A549 (cell line): ENCODE measurements at regions not wholly inside any gene's neighbourhood (a gene's known extent, or its start where the extent isn't known, plus 50 kb on each side); places are given as distances from the start of the nearest gene placed in this dataset.

ENCODE experiments used
- ATAC-seq, 2 experiments: fragments of 200-7000 bp in 1 of 2; fragments of >200 bp in 1 of 2; cut with Nextera tagmentation in 1 of 2; cut with Tn5 transposase in 1 of 2; 3 replicates each; pipeline versions ENCODE4 v1.8.0 to v1.9.1; 2018 to 2020; ENCODE audit warnings: mild to moderate bottlenecking in 1 of 2, moderate library complexity in 1 of 2
- CTCF ChIA-PET: fragments of 300-600 bp; sonication (Branson Sonifier 250); formaldehyde crosslinking; extraction: SDS; loops from one replicate; lab custom pipeline; 2021; ENCODE audit warnings: antibody characterized with exemption, inconsistent platforms; lab: Yijun Ruan, JAX
- POLR2A ChIA-PET: fragments of 350-600 bp; formaldehyde crosslinking; extraction: SDS; loops from one replicate; lab custom pipeline; 2021; ENCODE audit warnings: antibody characterized with exemption, inconsistent platforms; lab: Yijun Ruan, JAX
- DNase-seq, 2 experiments: peaks; one replicate each; pipeline versions ENCODE4 v3.0.0 to v3.0.0-alpha.2; 2011 to 2016; ENCODE audit warnings: low read depth in 1 of 2, low spot score in 1 of 2
- FAIRE-seq: peaks from 2 replicates; lab custom pipeline; 2011; peaks lifted over from hg19 to GRCh38; lab: Jason Lieb, UNC
- H3K27ac ChIP-seq, 2 experiments: fragments of >200 bp; sonication (Bioruptor Twin); formaldehyde crosslinking; 3 replicates each; pipeline ENCODE4 v1.5.1; 2016 to 2017
- H3K4me1 ChIP-seq: fragments of >200 bp; sonication (Bioruptor Twin); formaldehyde crosslinking; 3 replicates; pipeline ENCODE4 v1.6.1; 2016
- H3K4me2 ChIP-seq: fragments of >200 bp; sonication (Bioruptor Twin); formaldehyde crosslinking; 3 replicates; pipeline ENCODE4 v1.6.1; 2016
- H3K4me3 ChIP-seq: fragments of >200 bp; sonication (Bioruptor Twin); formaldehyde crosslinking; 3 replicates; pipeline ENCODE4 v1.5.1; 2016
- H3K9me3 ChIP-seq: fragments of >200 bp; sonication (Bioruptor Twin); formaldehyde crosslinking; 3 replicates; pipeline ENCODE4 v1.6.1; 2016
- BHLHE40 ChIP-seq: IDR thresholded peaks from 2 replicates; pipeline ENCODE4 v1.6.1; 2012; ENCODE audit warnings: low read depth, low read length, inconsistent platforms
- CEBPB ChIP-seq, 2 experiments: fragments of >200 bp in 1 of 2; sonication (Bioruptor Twin) in 1 of 2; formaldehyde crosslinking in 1 of 2; IDR thresholded peaks; 2 replicates each; pipeline ENCODE4 v1.6.1; 2012 to 2016
- CHD2 ChIP-seq: fragments of 150-350 bp; IDR thresholded peaks from 2 replicates; pipeline ENCODE4 v1.6.1; 2014; ENCODE audit warnings: low read length; ENCODE audit not compliant: partially characterized antibody
- CHD4 ChIP-seq: fragments of 200-600 bp; sonication (generic); IDR thresholded peaks from 2 replicates; pipeline ENCODE4 v1.6.1; 2016; ENCODE audit warnings: antibody characterized with exemption, mild to moderate bottlenecking, borderline replicate concordance
- EHMT2 ChIP-seq: fragments of 200-600 bp; sonication (generic); IDR thresholded peaks from 2 replicates; pipeline ENCODE4 v1.6.1; 2016; ENCODE audit warnings: antibody characterized with exemption, low read depth, mild to moderate bottlenecking, moderate library complexity
- FOSB ChIP-seq: fragments of 250-450 bp; sonication (Bioruptor Pico); IDR thresholded peaks from 2 replicates; pipeline ENCODE4 v1.5.0; 2020; ENCODE audit warnings: mild to moderate bottlenecking, moderate library complexity
- FOSL2 ChIP-seq, 2 experiments: fragments of 450-650 bp in 1 of 2; fragments of >200 bp in 1 of 2; sonication (Bioruptor Twin) in 1 of 2; formaldehyde crosslinking; IDR thresholded peaks; 2 replicates each; pipeline versions ENCODE4 v1.5.0 to v1.6.1; 2016 to 2020; ENCODE audit warnings: mild to moderate bottlenecking in 1 of 2, moderate library complexity in 1 of 2
- GATA3 ChIP-seq: IDR thresholded peaks from 2 replicates; pipeline ENCODE4 v1.6.1; 2012; ENCODE audit warnings: borderline replicate concordance
- HMGXB4 ChIP-seq: fragments of 250-450 bp; sonication (Bioruptor Pico); IDR thresholded peaks from 2 replicates; pipeline ENCODE4 v1.5.0; 2021; ENCODE audit warnings: mild to moderate bottlenecking, moderate library complexity, borderline replicate concordance
- HOXB5 ChIP-seq: fragments of 250-450 bp; sonication (Bioruptor Pico); IDR thresholded peaks from 2 replicates; pipeline ENCODE4 v1.5.0; 2020; ENCODE audit warnings: mild to moderate bottlenecking, moderate library complexity
- JUNB ChIP-seq: fragments of >200 bp; sonication (Bioruptor Twin); formaldehyde crosslinking; IDR thresholded peaks from 2 replicates; pipeline ENCODE4 v1.6.1; 2016
- KDM5A ChIP-seq: fragments of 200-600 bp; sonication (generic); IDR thresholded peaks from 2 replicates; pipeline ENCODE4 v1.6.1; 2016; ENCODE audit warnings: antibody characterized with exemption, mild to moderate bottlenecking
- MAZ ChIP-seq: fragments of 150-350 bp; IDR thresholded peaks from 2 replicates; pipeline ENCODE4 v1.6.1; 2014; ENCODE audit warnings: antibody characterized with exemption, low read depth, low read length, borderline replicate concordance
- NPAS2 ChIP-seq: fragments of 250-450 bp; sonication (Bioruptor Pico); IDR thresholded peaks from 2 replicates; pipeline ENCODE4 v1.8.0; 2022; ENCODE audit warnings: mild to moderate bottlenecking, moderate library complexity, borderline replicate concordance
- NR3C1 ChIP-seq: fragments of >200 bp; sonication (Bioruptor Twin); formaldehyde crosslinking; IDR thresholded peaks from 3 replicates; pipeline ENCODE4 v1.6.1; 2017
- POLR2A ChIP-seq: IDR thresholded peaks from 2 replicates; pipeline ENCODE4 v1.6.1; 2012; ENCODE audit warnings: mild to moderate bottlenecking, low read length
- RAD21 ChIP-seq, 2 experiments: fragments of >200 bp in 1 of 2; sonication (Bioruptor Twin) in 1 of 2; formaldehyde crosslinking in 1 of 2; IDR thresholded peaks in 1 of 2; conservative IDR thresholded peaks in 1 of 2; 2 replicates in 1 of 2; 3 replicates in 1 of 2; pipeline ENCODE4 v1.6.1; 2012 to 2018; ENCODE audit warnings: inconsistent platforms in 1 of 2
- RARB ChIP-seq: fragments of 250-450 bp; sonication (Bioruptor Pico); IDR thresholded peaks from 2 replicates; pipeline ENCODE4 v1.8.0; 2021; ENCODE audit warnings: mild to moderate bottlenecking, moderate library complexity
- RCOR1 ChIP-seq: fragments of 150-350 bp; IDR thresholded peaks from 2 replicates; pipeline ENCODE4 v1.6.1; 2014; ENCODE audit warnings: antibody characterized with exemption, low read length, low read depth
- RNF2 ChIP-seq: fragments of 200-600 bp; sonication (generic); IDR thresholded peaks from 2 replicates; pipeline ENCODE4 v1.6.1; 2016; ENCODE audit warnings: low read depth, mild to moderate bottlenecking, antibody characterized with exemption, moderate library complexity, borderline replicate concordance
- SMC3 ChIP-seq: fragments of >200 bp; sonication (Bioruptor Twin); formaldehyde crosslinking; IDR thresholded peaks from 3 replicates; pipeline ENCODE4 v1.6.1; 2018; ENCODE audit warnings: inconsistent platforms
- SREBF2 ChIP-seq: fragments of 450-650 bp; IDR thresholded peaks from 2 replicates; pipeline ENCODE4 v1.6.1; 2014; ENCODE audit warnings: mild to moderate bottlenecking, moderate library complexity
- TFCP2L1 ChIP-seq: fragments of 250-450 bp; sonication (Bioruptor Pico); IDR thresholded peaks from 2 replicates; pipeline ENCODE4 v1.5.0; 2021; ENCODE audit warnings: mild to moderate bottlenecking
- ZFP36 ChIP-seq: fragments of 450-650 bp; IDR thresholded peaks from 2 replicates; pipeline ENCODE4 v1.6.1; 2014; ENCODE audit warnings: borderline replicate concordance; ENCODE audit not compliant: partially characterized antibody
- ZNF302 ChIP-seq: fragments of 250-450 bp; sonication (Bioruptor Pico); IDR thresholded peaks from 2 replicates; pipeline ENCODE4 v1.9.0; 2021; ENCODE audit warnings: inconsistent platforms, mild to moderate bottlenecking, moderate library complexity
- WGBS: methylation state at CpG from one replicate; pipeline ENCODE4 v1.1.6; 2017; ENCODE audit errors: missing lambda C conversion rate; 5-methylcytosine and 5-hydroxymethylcytosine counted together
- TF ChIP-seq, protein P1 (sequence below): fragments of >200 bp; sonication (Bioruptor Twin); formaldehyde crosslinking; IDR thresholded peaks from 3 replicates; pipeline ENCODE4 v1.6.1; 2016
- TF ChIP-seq, protein P2 (sequence below): fragments of >200 bp; sonication (Bioruptor Twin); formaldehyde crosslinking; IDR thresholded peaks from 2 replicates; pipeline ENCODE4 v1.6.1; 2016
- TF ChIP-seq, protein P3 (sequence below): fragments of 250-450 bp; sonication (Bioruptor Pico); IDR thresholded peaks from 2 replicates; pipeline ENCODE4 v1.5.0; 2020; ENCODE audit warnings: low read depth, mild to moderate bottlenecking, moderate library complexity

- CTCF ChIA-PET: no interaction called here
Observed at GRCh38 chr5:124444147-124444775, 302.2 kb downstream of the ZNF608 start.

GRCh38 chr5:124440471-124440870, 306.0 kb downstream of the ZNF608 start:
- no peak for TF ChIP-seq RCOR1
- no peak for TF ChIP-seq CHD4
- no peak for TF ChIP-seq ZFP36
- no peak for TF ChIP-seq RARB
- TF ChIP-seq SMC3: no peak
- no peak for TF ChIP-seq NPAS2 (CRISPR knock-in tag)
- TF ChIP-seq JUNB: no peak
- no peak for TF ChIP-seq CHD2
- TF ChIP-seq ZNF302: no peak
- no peak for TF ChIP-seq HMGXB4 (CRISPR knock-in tag)
- H3K4me3 ChIP-seq: no peak overlapping the region
- H3K27ac ChIP-seq: no peak overlapping the region
- 86% methylated on average over 4 of the region's 4 CpGs for WGBS
- ATAC-seq (no peak), DNase-seq (no peak), FAIRE-seq (no peak)
- H3K9me3 ChIP-seq: 0 out of 3 replicates have a peak, but pooled peaks cover 1% of the 10 kb centered on the region
- no peak overlapping the region for H3K4me2 ChIP-seq
- ChIA-PET CTCF (no interaction called here), POLR2A (no interaction called here)
- H3K4me1 ChIP-seq: no peaks in the 10 kb centered on the region

More at GRCh38 chr5:124444147-124444775, 302.2 kb downstream of the ZNF608 start:
- no peak for ATAC-seq
- Histone ChIP-seq H3K4me1 (no peaks in the 10 kb centered on the region), H3K9me3 (no peaks in the 10 kb centered on the region), H3K4me3 (no peak overlapping the region), H3K27ac (no peak overlapping the region), H3K4me2 (no peak overlapping the region)
- no peak for FAIRE-seq
- DNase-seq: no peak
- TF ChIP-seq HMGXB4 (CRISPR knock-in tag) (no peak), NPAS2 (CRISPR knock-in tag) (no peak), FOSL2 (IDR thresholded peaks at IDR 0.05) (no peak), FOSL2 (CRISPR knock-in tag; IDR thresholded peaks at IDR 0.05) (no peak), EHMT2 (no peak), FOSB (CRISPR knock-in tag) (no peak), CEBPB (IDR thresholded peaks at IDR 0.05) (no peak)
- 33% methylated on average over 4 of the region's 4 CpGs for WGBS
- POLR2A ChIA-PET: no interaction called here

DNA sequence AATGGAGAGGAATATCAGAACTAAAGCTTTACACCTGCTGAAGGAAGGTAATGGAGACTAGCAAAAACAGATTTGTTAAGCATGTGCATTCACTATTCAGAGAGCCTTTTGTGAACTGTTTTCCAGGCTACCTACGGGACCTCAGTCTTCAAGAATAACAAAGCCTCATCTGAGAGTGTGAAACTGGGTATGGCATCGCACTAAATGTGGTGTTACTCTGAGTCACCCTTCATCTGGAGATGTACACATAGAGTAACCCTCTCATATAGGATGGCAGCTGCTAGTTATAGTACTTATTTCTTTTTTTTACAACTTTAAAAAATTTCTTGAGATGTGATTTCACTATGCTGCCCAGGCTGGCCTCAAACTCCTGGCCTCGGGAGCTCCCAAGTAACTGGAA, 306.8 kb downstream of the ZNF608 start:
- ATAC-seq: no peak
- peaks cover 6% of the 10 kb centered on the region; the same call in 1 of the 3 replicates for H3K9me3 ChIP-seq
- H3K4me1 ChIP-seq: no peaks in the 10 kb centered on the region
- H3K27ac ChIP-seq: no peak overlapping the region
- 83% methylated on average over 3 of the region's 3 CpGs for whole genome bisulfite sequencing
- POLR2A ChIA-PET: no interaction called here
- CTCF ChIA-PET: no interaction called here
- DNase-seq: no peak
- no peak overlapping the region for H3K4me3 ChIP-seq
- H3K4me2 ChIP-seq: no peak overlapping the region
- FAIRE-seq: no peak
- no peak for TF ChIP-seq POLR2A
- no peak for TF ChIP-seq BHLHE40
- no peak for TF ChIP-seq CEBPB (IDR thresholded peaks at IDR 0.05)
- no peak for TF ChIP-seq MAZ
- TF ChIP-seq RNF2: no peak
- TF ChIP-seq GATA3: no peak
- no peak for TF ChIP-seq KDM5A
- no peak for TF ChIP-seq TFCP2L1 (CRISPR knock-in tag)
- TF ChIP-seq, protein P1, sequence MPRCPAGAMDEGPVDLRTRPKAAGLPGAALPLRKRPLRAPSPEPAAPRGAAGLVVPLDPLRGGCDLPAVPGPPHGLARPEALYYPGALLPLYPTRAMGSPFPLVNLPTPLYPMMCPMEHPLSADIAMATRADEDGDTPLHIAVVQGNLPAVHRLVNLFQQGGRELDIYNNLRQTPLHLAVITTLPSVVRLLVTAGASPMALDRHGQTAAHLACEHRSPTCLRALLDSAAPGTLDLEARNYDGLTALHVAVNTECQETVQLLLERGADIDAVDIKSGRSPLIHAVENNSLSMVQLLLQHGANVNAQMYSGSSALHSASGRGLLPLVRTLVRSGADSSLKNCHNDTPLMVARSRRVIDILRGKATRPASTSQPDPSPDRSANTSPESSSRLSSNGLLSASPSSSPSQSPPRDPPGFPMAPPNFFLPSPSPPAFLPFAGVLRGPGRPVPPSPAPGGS: no peak
- TF ChIP-seq RAD21 (conservative IDR thresholded peaks at IDR 0.05 in 1 of 2, IDR thresholded peaks at IDR 0.05 in 1 of 2): no peak
- TF ChIP-seq SREBF2: no peak
- no peak for TF ChIP-seq NR3C1
- no peak for TF ChIP-seq SMC3
- TF ChIP-seq, protein P2, sequence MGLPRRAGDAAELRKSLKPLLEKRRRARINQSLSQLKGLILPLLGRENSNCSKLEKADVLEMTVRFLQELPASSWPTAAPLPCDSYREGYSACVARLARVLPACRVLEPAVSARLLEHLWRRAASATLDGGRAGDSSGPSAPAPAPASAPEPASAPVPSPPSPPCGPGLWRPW: no peak
- TF ChIP-seq HOXB5: no peak
- TF ChIP-seq, protein P3, sequence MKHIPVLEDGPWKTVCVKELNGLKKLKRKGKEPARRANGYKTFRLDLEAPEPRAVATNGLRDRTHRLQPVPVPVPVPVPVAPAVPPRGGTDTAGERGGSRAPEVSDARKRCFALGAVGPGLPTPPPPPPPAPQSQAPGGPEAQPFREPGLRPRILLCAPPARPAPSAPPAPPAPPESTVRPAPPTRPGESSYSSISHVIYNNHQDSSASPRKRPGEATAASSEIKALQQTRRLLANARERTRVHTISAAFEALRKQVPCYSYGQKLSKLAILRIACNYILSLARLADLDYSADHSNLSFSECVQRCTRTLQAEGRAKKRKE: no peak
